ENCODE measurements at regions not wholly inside any gene's neighbourhood (a gene's known extent, or its start where the extent isn't known, plus 50 kb on each side); places are given as distances from the start of the nearest gene placed in this dataset.
"Not testable (repeated sequence)": the region's sequence is repeated elsewhere in the genome, so short reads cannot be mapped to it uniquely, and the experiment has no call there.

DNA sequence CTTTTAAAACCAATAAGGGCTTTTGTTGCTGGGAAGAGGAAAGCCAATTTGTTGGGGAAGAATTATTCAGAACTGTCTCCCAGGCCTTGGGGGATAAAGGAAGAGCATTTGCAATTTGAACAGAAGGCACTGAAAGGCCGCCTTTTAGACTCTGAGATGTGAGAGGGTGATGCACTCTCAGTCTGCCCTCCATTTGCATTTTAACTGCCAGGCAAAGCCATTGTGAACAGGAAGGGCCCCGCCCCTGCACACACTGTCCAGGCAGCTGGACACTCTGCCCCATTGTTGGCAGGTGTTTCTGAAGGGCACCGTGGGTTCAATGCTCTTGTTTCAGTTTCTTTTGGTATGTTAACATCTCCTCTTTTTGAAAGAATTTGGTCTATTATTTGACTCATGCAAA, 169.5 kb upstream of the COPS8 start:
- no peaks in the 10 kb centered on the region for H3K4me1 ChIP-seq (ENCODE audit: control insufficient read depth, insufficient read depth, low read length)
- intact Hi-C loops (cut with DNase I) = no loop called here
- no peaks in the 10 kb centered on the region for H3K9me3 ChIP-seq (ENCODE audit: control insufficient read depth, low read length)
- WGBS = 91% methylated on average over 3 of the region's 3 CpGs
- H3K27me3 ChIP-seq (ENCODE audit: control insufficient read depth, insufficient read depth) = no peaks in the 10 kb centered on the region
- ATAC-seq (no peak), DNase-seq (no peak)
- H3K4me3 ChIP-seq (ENCODE audit: low read length) = no peak overlapping the region
- H3K27ac ChIP-seq (ENCODE audit: low read length) = no peak overlapping the region

DNA sequence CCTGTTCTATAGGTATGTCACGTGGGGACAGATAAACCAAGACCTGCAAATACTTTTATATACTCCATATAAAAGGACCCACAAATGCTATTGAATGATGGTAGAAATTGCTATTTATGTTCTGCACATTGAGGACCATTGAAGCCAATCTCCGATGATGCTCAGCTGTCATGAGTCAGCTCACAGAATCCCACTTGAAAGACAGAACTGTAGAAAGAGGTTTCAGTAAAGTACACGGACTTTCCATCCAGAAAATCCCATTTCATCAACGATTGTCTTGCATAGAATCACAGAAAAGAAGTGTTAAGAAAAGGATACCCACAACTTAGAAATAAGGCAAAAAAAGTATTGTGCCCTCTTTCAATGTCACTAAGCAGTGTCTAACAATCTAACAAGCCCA, 169.0 kb upstream of the COPS8 start:
- 91% methylated on average over 4 of the region's 4 CpGs for WGBS
- Histone ChIP-seq H3K27me3 (ENCODE audit: control insufficient read depth, insufficient read depth) (no peaks in the 10 kb centered on the region), H3K9me3 (ENCODE audit: control insufficient read depth, low read length) (no peaks in the 10 kb centered on the region), H3K4me3 (ENCODE audit: low read length) (no peak overlapping the region), H3K27ac (ENCODE audit: low read length) (no peak overlapping the region), H3K4me1 (ENCODE audit: control insufficient read depth, insufficient read depth, low read length) (no peaks in the 10 kb centered on the region)
- intact Hi-C loops (cut with DNase I) = no loop called here
- ATAC-seq (no peak), DNase-seq (no peak)

DNA sequence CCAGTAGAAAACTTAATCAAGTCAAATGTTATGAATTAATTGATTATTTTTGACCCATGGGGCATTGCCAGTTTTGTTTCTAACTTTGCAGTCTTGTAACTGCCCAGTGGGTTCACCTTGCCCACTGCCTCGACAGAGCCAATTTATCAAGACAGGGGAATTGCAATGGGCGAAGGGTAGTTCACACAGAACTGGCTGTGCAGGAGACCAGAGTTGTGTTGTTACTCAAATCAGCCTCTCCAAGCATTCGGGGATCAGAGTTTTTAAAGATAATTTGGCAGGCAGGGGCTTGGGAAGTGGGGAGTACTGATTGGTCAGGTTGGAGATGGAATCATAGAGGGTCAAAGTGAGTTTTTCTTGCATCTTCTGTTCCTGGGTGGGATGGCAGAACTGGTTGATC, 168.5 kb upstream of the COPS8 start:
- 90% methylated on average over 3 of the region's 3 CpGs for WGBS
- intact Hi-C loops (cut with DNase I) = no loop called here
- Histone ChIP-seq H3K4me3 (ENCODE audit: low read length) (no peak overlapping the region), H3K9me3 (ENCODE audit: control insufficient read depth, low read length) (no peaks in the 10 kb centered on the region), H3K27ac (ENCODE audit: low read length) (no peak overlapping the region), H3K4me1 (ENCODE audit: control insufficient read depth, insufficient read depth, low read length) (no peaks in the 10 kb centered on the region), H3K27me3 (ENCODE audit: control insufficient read depth, insufficient read depth) (no peaks in the 10 kb centered on the region)
- DNase-seq (no peak), ATAC-seq (no peak)

DNA sequence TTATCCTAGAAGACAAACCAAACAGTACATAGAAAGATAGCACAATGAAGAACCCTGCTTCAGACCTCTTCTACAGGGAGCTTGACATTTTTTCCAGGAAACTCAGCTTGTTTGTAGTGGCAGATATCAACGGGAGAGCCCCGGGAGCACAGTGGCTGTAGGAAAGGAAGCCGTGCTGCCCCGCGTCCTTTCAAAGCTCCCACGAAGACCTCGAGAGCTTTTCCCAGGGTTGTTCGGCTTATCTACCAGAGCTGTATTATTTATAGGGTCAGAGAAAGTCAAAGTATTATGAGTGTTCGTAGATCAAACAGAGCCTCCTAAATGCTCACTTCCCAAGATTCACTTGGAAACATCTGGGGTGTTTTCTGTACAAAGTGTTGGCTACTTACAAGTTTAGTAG, 167.1 kb upstream of the COPS8 start:
- DNase-seq (peak in 2 of 3 donors; percentile 52 to 69), ATAC-seq (peak; percentile 66 to 92)
- 18% methylated on average over 9 of the region's 9 CpGs for WGBS
- Histone ChIP-seq H3K4me1 (ENCODE audit: control insufficient read depth, insufficient read depth, low read length) (no peaks in the 10 kb centered on the region), H3K27me3 (ENCODE audit: control insufficient read depth, insufficient read depth) (no peaks in the 10 kb centered on the region), H3K4me3 (ENCODE audit: low read length) (no peak overlapping the region), H3K9me3 (ENCODE audit: control insufficient read depth, low read length) (no peaks in the 10 kb centered on the region), H3K27ac (ENCODE audit: low read length) (no peak overlapping the region)
- intact Hi-C loops (cut with DNase I) = no loop called here

DNA sequence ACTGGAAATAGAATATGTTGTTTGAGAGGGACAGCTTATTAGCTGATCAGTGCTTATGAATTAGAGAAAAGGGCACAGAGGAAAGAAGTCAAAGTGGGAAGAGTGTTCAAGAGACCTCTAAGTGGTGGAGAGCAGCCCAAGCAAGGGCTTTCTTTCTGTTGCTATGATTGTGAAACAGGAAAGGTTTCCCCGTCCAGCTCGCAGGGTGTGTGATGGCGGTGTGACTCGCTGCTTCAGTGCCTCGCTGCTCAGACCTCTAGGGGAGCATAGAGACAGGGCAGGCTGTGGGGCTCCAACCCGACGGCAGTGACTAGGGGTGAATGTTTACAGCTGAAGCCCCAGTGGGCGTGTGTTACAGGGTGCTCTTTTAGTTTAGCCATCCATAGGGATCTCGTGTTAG, 166.5 kb upstream of the COPS8 start:
- ATAC-seq (peak in 1 of 2 donors; percentile 84), DNase-seq (peak in 2 of 3 donors; percentile 41 to 55)
- Histone ChIP-seq H3K27me3 (ENCODE audit: control insufficient read depth, insufficient read depth) (no peaks in the 10 kb centered on the region), H3K9me3 (ENCODE audit: control insufficient read depth, low read length) (no peaks in the 10 kb centered on the region), H3K4me3 (ENCODE audit: low read length) (no peak overlapping the region), H3K4me1 (ENCODE audit: control insufficient read depth, insufficient read depth, low read length) (no peaks in the 10 kb centered on the region), H3K27ac (ENCODE audit: low read length) (no peak overlapping the region)
- WGBS = 80% methylated on average over 9 of the region's 9 CpGs
- intact Hi-C loops (cut with DNase I) = no loop called here

DNA sequence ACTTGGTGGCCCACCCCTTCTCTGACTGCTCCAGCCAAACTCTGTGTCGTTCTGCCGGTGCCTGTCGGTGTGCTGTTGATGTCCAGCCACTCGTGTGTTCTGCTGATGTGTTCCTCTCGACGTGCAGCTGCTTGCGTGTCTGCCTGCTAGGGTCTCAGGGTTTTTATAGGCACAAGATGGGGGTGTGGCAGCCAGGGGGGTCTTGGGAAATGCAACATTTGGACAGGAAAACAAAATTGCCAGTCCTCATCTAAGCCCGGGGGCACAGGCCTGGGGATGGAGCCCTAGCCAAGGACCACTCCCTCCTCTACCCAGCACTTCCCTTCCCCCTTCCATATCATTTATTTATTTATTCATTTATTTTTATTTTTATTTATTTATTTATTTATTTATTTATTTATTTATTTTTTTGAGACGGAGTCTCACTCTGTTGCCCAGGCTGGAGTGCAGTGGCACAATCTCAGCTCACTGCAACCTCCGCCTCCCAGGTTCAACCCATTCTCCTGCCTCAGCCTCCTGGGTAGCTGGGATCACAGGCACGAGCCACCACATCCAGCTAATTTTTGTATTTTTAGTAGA, 165.8 kb upstream of the COPS8 start:
- intact Hi-C loops (cut with DNase I); H3K9me3 ChIP-seq (ENCODE audit: control insufficient read depth, low read length); H3K27ac ChIP-seq (ENCODE audit: low read length); H3K4me1 ChIP-seq (ENCODE audit: control insufficient read depth, insufficient read depth, low read length); H3K4me3 ChIP-seq (ENCODE audit: low read length); ATAC-seq; H3K27me3 ChIP-seq (ENCODE audit: control insufficient read depth, insufficient read depth); DNase-seq: not testable (repeated sequence)
- 94% methylated on average over 11 of the region's 11 CpGs for WGBS

DNA sequence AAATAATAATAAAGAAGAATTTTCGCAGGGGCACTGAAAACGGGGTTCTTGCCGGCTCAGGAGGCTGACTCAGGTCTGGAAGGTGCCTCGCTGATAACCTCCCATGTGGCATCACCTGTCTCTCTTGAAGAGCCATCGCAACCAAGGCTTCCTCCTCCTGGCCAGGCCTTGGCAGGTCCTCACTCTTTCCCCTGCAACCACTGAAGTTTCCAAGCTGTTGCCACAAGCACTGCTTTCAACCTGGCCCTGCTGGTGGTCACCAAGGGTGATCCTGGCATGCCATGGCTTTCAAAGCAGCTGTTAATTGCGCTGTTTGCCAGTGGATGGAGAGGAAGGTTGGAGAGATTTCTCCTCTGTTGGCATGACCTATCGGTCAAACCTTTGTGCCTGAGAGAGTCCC, 163.6 kb upstream of the COPS8 start:
- H3K9me3 ChIP-seq (ENCODE audit: control insufficient read depth, low read length) = no peaks in the 10 kb centered on the region
- H3K4me1 ChIP-seq (ENCODE audit: control insufficient read depth, insufficient read depth, low read length) = no peaks in the 10 kb centered on the region
- intact Hi-C loops (cut with DNase I) = no loop called here
- no peak for DNase-seq
- no peak overlapping the region for H3K27ac ChIP-seq (ENCODE audit: low read length)
- H3K4me3 ChIP-seq (ENCODE audit: low read length) = no peak overlapping the region
- H3K27me3 ChIP-seq (ENCODE audit: control insufficient read depth, insufficient read depth) = no peaks in the 10 kb centered on the region
- WGBS = 95% methylated on average over 7 of the region's 7 CpGs
- no peak for ATAC-seq

DNA sequence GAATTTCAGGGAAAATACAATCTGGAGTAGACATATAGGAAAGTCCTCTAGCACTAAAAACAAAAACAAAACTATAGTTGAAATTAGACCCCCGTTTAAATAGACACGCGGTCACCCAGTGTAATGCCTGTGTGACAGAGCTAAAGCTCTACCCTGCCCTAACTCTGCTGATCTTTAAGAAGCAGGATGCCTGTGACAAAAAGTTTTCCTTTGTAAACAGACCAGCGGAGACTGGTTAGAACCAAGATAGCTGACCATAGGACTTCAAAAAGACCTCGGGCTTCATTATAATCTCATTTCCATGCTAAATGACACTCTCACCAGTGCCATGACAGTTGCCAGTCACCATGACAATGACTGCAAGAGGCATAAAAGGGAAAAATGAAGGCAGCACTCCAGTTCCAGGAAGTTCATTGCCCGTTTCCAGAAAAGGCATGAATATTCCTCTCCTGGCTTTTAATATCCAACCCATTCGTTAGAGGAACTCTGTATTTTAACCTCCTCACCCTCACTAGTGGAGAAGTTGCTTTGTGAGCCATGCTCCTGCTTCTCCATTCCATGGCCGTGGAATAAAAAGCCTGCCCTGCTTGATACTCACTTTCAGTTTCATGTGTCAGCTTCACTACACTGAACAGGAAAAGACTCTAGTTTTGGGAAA, 157.2 kb upstream of the COPS8 start:
- H3K4me3 ChIP-seq (ENCODE audit: low read length) = peak overlapping the region; percentile 21
- H3K4me1 ChIP-seq (ENCODE audit: control insufficient read depth, insufficient read depth, low read length) = no peaks in the 10 kb centered on the region
- no peaks in the 10 kb centered on the region for H3K27me3 ChIP-seq (ENCODE audit: control insufficient read depth, insufficient read depth)
- WGBS = 31% methylated on average over 8 of the region's 8 CpGs
- H3K27ac ChIP-seq (ENCODE audit: low read length) = peak overlapping the region; percentile 53
- ATAC-seq = peak; percentile 70 to 84
- DNase-seq = no peak
- no peaks in the 10 kb centered on the region for H3K9me3 ChIP-seq (ENCODE audit: control insufficient read depth, low read length)
- intact Hi-C loops (cut with DNase I) = no loop called here

DNA sequence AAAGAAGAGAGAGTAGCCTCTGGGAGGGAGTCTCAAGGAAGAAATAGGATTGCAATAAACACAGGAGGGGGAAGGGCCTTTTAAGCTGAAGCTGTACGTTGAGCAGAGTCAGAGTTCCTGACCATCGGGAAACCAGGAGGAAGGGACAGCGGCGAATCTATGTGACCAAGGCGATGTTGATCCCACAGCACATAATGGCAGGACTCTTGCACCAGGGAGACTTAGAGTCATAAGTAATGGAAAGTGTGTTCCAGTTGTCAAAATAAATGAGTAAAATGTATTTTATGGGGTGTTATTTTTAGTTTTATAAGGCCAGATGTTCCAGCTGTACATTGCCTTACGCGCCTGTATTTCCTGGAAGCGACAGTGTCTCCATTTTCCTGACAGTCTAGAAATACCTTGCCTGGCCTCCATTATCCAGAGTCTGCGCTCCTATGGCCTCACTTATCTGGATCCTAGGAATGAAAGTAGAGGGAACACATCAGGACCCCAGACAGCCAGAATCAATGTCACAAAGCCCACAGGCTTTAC, 152.8 kb upstream of the COPS8 start:
- Histone ChIP-seq H3K27ac (ENCODE audit: low read length) (no peak overlapping the region), H3K9me3 (ENCODE audit: control insufficient read depth, low read length) (no peaks in the 10 kb centered on the region), H3K4me3 (ENCODE audit: low read length) (no peak overlapping the region), H3K27me3 (ENCODE audit: control insufficient read depth, insufficient read depth) (no peaks in the 10 kb centered on the region), H3K4me1 (ENCODE audit: control insufficient read depth, insufficient read depth, low read length) (no peaks in the 10 kb centered on the region)
- intact Hi-C loops (cut with DNase I) = no loop called here
- 92% methylated on average over 9 of the region's 9 CpGs for WGBS
- DNase-seq (no peak), ATAC-seq (no peak)

DNA sequence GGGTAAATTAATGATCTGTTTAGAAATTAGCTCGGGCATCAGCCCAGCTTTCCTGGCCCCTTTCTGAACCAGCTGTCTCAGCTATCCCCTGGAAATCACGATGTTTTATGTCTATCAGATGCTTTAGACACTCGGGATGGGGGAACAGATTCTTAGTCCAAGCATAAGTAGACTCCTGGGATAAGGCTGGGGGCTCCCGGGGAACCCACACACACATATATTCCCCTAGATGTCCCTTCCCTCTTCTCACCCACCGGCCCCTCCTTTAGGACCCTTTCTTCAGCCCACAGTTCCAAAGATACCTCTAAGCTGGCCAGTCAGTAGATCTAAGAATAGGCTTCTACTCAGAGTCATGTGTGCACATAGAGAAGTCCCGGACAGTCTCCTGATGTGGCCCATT, 151.5 kb upstream of the COPS8 start:
- DNase-seq (no peak), ATAC-seq (no peak)
- intact Hi-C loops (cut with DNase I) = no loop called here
- no peak overlapping the region for H3K4me3 ChIP-seq (ENCODE audit: low read length)
- H3K9me3 ChIP-seq (ENCODE audit: control insufficient read depth, low read length) = no peaks in the 10 kb centered on the region
- 90% methylated on average over 6 of the region's 6 CpGs for WGBS
- H3K4me1 ChIP-seq (ENCODE audit: control insufficient read depth, insufficient read depth, low read length) = peaks cover 3% of the 10 kb centered on the region
- no peak overlapping the region for H3K27ac ChIP-seq (ENCODE audit: low read length)
- no peaks in the 10 kb centered on the region for H3K27me3 ChIP-seq (ENCODE audit: control insufficient read depth, insufficient read depth)

DNA sequence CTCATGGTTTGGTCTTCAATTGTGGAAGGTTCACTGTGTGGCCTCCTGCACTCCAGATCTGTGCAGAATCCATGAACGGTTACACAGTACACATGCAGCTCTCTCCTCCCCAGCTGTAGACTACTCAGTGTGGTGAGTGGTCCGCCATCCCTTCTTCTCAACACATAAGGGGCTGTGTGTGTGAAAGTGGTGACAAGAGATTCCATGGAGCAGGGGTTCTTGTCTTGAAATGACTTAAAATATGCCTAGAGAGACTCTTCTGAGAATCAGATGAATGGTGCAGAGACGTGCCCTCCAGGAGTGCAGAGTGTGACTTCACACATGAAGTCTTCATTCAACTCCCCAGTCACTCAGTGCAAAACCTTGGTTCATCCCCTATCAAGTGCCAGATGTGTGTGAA, 151.0 kb upstream of the COPS8 start:
- intact Hi-C loops (cut with DNase I) = no loop called here
- DNase-seq (no peak), ATAC-seq (no peak)
- Histone ChIP-seq H3K4me3 (ENCODE audit: low read length) (no peak overlapping the region), H3K27me3 (ENCODE audit: control insufficient read depth, insufficient read depth) (no peaks in the 10 kb centered on the region), H3K9me3 (ENCODE audit: control insufficient read depth, low read length) (no peaks in the 10 kb centered on the region), H3K27ac (ENCODE audit: low read length) (no peak overlapping the region), H3K4me1 (ENCODE audit: control insufficient read depth, insufficient read depth, low read length) (peaks cover 3% of the 10 kb centered on the region)
- 89% methylated on average over 3 of the region's 3 CpGs for WGBS

Data from right cardiac atrium (tissue), 5 donors.